GM04503 (cell line): ENCODE measurements at regions not wholly inside any gene's neighbourhood (a gene's known extent, or its start where the extent isn't known, plus 50 kb on each side); places are given as distances from the start of the nearest gene placed in this dataset.
A peak's percentile ranks its signal among the peaks of the same experiment; 100 is the strongest.

Experiments
- DNase-seq: peaks from one replicate; pipeline ENCODE4 v3.0.0-alpha.2; 2012; ENCODE audit warnings: low read depth

DNA sequence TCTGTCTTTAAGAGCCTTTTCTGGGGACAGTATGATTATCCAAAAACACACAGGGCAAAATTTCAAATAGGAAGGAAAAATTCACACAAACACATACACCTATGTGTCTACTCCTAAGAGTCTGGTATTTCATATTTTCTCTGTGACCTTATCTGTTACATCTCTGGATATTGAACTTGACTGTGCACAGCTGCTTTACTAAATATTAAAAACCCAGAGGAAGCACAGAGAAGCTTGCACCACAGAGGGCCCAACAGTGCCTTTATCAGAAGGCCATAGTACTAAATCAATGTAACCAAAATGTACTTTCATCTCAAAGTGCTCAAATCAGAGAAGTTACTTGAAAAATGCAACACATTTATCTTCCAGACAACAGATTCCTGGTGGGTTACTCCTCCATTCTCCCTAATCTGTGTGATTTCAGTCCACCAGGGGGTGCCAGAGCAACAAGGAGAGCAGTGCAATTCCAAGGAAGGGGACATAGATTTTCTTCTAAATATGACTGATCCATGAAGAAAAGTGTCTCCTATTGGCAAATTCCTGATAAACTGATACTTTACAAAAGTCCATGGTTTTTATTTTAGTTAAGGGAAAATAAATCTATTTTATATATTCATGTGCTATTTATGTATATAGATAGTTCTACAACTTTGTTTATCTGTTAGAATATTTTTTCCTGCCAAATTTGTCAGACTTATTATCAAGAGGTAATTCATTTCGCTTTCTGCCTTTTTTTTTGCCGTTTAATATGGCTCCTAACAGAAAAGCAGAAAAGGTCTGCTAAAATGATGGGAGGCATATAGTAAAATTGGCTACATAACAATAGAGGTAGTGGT, 617.6 kb downstream of the LRFN5 start:
- peak; percentile 19 for DNase-seq

DNA sequence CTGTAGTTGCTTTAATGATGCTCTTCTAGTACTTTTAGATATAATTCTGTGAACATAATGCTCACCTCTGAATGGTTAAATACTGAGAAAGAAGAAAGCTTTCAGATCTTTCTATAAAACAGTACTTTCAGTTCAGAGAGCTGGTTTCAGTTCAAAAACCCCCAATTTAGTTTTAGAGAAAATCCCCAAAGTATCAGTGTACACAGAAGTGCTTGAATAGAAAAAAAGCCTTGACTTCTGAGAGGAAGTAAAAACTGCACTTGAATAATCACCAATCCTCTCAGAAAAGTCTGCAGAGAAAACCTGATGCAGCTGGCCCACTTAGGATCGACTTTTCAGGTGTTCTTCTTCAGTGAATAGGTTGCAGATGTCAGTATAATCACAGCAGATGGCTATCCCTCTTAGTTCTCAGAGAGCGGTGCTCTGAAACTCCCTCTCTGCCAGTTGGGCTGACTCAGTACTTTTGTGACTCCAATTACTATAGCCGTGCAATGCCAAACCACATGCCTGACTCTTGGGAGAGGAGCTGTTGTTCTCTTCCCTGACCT, 616.3 kb downstream of the LRFN5 start:
- peak; percentile 59 for DNase-seq

DNA sequence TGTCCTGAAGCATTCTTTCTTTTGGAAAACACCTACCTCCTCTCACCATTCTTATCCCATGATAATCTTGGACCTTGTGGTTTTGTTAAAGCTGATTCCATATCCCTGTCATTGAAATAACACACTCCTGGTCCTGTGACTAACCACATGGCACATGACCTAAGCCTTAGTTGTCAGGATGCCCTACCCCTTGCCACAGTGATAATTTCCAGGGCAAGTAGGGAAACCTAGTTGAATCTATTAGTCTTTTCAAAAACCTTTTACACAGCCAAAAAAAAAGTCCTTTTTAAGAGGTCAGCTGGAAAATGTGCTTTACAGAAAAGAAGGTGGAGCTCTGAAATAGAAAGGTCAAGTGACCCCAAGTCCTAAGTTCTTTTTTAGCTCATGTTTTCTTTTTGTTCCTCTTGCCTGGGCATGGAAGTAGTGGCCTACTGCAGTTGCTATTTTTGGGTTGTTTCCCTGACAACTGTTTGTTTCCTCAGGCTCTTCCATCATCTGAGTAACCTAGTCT, 608.4 kb downstream of the LRFN5 start:
- DNase-seq, result peak; percentile 70

DNA sequence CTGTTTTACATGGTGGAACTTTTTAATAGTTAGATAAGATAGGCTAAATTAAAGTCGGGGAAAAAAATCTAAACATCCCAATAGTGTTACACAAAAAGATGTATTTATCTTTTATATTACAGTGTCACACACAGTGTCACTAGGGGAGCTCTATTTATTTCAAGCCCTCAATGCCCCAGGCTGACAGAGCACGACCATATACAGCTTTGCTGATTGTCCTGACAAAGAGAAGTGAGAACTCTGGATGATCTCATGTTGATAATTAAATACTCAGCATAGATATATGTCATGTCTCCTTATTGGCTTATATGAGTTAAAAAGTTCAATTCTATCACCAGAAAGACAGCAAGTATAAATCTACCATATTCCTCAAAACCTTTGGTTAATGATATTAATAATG, 594.3 kb downstream of the LRFN5 start:
- no peak for DNase-seq

DNA sequence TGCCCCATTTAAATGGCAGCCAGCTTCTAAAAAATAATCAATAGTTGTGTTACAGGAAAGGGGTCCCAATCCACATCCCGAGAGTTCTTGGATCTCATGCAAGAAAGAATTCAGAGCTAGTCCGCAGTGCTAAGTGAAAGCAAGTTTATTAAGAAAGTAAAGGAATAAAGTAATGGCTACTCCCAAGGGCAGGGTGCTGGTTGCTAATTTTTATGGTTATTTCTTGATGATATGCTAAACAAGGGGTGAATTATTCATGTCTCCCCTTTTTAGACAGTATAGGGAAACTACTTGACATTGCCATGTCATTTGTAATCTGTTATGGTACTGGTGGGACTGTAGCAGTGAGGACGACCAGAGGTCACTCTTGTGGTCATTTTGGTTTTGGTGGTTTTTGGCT, 591.3 kb downstream of the LRFN5 start:
- DNase-seq, result no peak

DNA sequence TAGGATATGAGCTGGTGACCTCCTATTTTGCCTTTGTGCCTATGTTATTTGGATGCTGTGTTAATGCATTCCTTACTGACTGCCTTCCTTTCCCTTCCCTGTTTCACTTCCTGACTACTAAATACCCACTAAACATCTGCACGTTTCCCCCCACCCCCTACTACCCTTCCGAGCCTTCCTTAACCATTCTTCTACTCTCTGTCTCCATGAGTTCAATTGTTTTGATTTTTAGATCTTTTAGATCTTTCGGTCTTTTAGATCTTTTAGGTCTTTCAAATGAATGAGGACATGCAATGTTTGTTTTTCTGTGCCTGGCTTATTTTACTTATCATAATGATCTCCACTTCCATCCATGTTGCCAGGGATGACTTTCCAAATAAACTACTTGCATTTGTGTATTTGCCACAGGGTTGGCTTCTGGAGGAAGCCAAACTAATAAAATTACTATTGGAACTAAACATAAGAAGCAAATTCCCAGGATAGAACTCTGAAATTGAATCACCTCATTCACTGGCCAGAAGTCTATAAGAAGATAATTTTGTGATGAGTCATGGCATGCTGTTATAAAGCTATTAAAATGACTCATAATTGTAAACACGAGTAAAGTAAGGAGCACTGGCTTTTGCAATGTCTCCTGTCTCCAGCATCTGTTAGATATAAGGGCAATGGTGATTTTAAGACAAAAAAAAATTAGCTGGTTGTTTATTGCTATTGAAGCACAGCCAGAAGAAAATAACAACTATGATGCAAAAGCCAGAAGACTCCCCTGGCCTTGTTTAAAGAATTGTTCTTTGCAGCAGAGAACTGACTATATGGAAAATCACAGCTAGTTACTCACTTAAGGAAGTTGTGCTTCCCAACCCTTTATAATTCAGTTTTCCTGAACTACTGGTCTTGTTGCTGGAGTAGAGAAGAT, 586.3 kb downstream of the LRFN5 start:
- DNase-seq, result peak; percentile 99

DNA sequence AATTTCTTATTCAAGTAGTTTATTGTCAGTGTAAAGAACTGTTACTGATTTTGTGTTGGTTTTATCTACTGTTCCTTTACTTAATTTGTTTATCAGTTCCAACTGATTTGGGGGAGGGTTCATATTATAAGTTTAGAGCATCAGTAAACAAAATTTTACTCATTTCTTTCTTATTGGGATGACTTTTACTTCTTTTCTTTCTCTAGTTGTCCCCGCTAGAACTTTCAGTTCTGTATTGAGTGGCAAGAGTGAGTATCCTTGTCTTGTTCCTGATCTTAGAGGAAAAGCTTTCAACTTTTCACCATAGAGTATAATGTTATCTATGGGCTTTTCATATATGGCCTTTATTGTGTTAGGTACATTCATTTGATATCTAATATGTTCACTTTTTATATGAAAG, 584.1 kb downstream of the LRFN5 start:
- no peak for DNase-seq

DNA sequence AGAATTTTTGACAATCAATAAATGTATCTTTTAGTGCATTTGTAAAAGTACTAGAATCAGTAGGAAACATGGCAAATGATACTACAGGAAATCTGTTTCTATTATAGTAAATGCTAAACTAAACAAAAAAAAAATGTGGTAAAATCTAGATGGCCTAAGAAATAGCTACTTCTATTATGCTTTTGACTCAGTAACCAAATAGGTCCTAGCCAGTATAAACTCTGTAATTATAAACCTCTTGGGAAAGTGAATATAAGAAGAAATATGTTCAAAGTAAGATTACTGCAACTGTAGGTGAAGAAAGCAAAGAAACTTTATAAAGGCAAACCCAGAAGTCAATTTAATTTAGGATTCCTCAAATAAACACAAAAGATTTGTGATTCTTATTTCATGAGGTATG, 581.2 kb downstream of the LRFN5 start:
- no peak for DNase-seq

DNA sequence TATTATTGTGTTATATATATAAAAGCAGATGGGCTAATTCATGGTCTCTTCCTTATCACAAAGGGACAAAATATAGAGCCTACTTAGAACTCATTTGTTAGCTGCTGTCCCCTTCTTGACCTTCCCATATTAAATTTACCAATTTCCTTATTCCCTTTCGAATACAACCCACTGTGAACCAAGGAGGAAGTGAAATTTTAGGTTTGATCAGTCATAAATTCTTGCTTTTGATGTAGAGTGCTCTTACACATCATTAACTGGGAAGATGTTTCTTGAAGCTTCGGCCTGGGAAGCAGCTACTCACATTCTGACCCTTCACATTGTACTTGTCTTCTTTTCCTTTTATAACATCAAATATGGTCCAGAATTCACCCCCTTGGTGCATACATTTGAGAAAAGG, 579.0 kb downstream of the LRFN5 start:
- DNase-seq, result no peak

DNA sequence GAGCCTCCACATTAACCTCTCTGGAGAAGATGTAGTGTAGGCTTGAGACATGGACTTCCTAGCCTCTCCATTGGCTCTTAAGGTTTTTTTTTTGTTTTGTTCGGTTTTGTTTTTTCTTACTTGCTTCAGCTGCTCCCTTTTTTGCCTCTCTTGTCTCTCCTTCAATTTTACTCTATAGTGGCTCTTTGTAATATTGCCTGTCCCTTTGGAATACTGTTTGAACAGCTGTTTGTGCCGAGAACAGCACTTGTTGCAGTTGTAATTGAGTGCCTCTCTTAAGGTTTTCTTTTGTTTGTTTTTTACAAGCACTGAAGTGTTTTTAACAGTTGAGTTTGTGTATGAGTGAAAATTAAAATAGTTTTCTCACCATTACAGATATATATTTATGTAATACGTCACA, 567.7 kb downstream of the LRFN5 start:
- DNase-seq, result no peak

DNA sequence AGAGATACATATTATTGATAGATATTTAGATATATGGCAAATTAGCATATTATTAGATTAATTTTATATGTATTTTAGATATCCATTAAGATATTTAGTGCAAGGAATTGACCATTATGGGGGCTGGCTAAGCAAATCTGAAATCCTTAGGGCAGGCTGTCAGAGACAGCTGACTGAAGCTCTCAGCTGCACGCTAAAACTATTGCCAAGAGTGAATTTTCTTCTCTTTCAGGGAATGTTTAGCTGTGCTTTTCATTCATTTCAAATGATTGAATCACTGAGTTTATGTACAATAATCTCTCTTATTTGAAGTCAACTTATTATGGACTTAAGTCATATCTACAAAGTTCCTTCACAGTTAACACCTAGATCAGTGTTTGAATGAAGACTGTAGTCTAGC, 566.5 kb downstream of the LRFN5 start:
- DNase-seq, result no peak

DNA sequence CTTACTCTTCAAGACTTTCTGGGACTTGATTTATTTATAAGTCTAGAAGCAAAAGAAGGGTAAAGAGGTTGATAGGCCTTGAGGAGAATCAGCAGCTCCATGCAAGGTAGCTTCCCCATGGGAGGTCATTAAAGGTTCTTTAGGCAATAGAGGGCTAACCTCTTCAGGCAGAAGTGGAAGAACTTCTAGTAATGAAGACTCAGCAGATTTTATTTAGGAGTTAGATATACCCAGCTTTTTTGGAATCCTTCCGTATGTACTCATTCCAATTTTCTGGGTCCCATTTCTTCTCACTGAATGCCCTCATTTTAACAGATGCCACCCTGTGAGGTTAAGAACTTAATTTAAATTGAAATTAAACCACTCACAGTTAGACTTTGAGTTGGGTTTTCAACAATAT, 565.6 kb downstream of the LRFN5 start:
- DNase-seq, result no peak

DNA sequence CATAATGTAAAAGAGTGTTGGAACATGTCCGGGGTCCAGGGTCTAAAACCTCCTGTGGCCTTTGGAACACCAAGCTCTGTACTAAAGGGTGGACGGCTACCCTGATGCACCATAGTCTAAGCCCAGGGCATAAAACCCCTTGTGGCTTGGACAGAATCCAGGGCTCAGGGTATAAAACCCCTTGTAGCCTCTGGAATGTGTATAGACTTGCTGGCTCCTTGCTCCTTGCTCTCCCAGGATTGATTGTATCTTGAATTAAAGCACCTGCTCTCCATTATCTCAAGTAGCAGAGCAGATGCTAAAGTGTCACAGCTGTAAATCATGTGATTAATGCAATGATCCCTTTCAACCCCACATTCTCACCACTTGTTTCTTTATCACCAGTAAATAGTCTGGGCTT, 556.5 kb downstream of the LRFN5 start:
- DNase-seq, result no peak

DNA sequence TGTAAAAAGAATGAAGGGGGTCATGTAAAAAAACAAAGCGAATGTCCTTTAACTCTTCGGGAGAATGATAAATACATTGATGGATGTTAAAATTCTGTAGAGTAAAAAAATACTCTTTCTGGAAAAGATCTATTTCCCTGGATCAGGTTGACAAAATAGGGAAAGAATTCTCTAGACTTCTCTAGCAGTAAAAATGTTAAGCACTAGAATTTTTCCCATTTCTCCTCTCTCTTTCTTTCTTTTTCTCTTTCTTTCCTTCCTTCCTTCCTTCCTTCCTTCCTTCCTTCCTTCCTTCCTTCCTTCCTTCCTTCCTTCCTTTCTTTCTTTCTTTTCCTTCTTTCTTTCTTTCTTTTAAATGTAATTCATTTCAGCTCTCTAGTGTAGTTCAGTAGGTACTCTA, 552.5 kb downstream of the LRFN5 start:
- no peak for DNase-seq

DNA sequence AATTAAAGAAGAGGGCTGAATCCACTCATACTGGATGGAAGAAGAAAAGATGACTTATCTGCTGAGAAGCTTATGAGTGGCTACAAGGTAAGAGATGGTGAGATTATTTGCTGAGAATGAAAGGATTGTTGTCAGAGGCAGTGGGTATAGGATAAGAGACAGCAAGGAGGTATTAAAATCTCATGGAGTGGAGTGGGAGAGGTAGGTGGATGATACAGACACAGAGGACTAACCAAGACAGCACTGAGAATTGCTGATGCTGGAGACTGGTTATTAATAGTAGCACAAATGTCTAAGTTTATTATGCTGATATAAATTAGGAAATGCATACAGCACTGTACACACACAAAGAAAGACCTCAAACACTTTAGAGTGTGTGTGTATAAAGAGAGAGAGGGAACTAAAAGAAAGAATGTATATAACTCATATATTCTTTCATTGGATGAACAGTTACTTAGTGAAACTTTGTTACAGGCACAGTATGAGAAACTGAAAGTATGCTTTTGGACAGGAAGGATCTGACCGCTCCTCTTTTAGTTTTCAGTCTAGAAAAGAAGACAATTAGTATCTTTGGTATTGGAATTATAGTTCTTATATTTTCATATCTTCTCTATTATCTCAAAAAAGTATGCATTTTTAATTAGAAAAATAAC, 543.1 kb downstream of the LRFN5 start:
- DNase-seq, result no peak

DNA sequence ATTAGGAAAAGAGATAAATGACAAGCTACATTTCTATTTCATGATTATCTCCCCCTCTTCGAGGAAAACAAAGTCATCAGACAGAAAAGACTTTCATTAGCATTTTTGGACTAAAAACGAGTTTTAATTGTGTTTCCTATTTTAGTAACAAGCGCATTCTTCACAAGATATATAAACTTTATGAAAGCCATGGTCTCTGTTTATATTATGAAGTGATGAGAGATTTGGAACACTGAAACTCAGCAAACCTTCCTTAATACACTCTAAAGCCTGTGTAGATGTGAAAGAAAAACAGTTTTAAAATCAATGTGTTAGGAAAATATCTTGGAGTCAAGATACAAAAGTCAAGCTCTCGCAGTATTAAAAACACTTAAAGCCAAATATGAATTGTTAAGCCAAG, 539.1 kb downstream of the LRFN5 start:
- no peak for DNase-seq

DNA sequence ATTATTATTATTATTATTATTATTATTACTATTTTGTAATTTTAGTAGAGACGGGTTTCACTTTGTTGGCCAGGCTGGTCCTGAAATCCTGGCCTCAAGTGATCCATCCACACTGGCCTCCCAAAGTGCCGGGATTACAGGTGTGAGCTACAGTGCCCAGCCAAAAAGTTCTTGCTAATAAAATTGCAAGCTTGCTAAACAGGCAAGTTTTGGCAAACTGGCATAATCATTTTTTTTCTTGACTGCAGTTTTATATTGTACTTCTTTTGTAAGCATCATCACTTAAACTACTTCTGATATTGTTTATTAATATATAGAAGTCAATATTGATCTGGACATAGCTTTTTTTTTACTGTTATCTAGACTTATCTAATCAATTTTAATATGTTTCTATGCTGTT, 536.4 kb downstream of the LRFN5 start:
- DNase-seq, result no peak

DNA sequence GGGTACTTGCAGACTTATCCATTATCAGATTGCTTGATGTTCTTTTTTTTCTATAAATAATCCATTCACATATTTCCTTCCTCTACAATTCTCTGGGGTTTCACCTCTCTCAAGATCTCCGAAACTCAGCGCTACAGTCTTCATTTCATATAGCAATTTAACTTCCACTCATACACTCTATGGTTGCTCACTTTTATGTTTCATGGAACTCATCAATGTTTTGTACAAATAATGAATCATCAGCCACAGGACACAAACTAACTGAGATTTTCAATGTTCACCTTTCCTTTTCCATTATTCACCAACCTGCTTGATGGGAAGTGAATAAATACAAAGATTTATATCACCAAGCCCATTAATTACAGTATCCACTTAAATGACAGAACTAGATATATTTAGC, 534.7 kb downstream of the LRFN5 start:
- DNase-seq, result no peak

DNA sequence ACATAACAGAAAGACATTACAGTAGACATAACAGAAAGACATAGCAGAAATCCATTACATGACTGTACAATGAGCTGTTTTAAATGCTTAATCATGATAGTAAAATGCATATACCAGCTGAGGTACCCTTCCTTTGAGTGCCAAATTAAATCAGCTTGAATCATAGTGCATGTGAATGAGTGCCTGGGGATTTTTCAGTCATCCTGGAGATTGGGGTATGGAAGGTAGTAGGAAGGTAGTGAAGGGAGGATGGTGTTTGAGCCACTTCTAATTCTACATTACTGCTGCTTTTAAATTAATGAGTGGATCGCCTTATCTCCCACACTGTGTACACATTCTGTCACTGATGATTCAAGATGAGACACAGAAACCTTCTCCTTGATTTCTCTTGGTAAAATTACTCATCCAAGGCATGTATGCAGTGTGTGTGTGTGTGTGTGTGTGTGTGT, 534.2 kb downstream of the LRFN5 start:
- peak; percentile 21 for DNase-seq

DNA sequence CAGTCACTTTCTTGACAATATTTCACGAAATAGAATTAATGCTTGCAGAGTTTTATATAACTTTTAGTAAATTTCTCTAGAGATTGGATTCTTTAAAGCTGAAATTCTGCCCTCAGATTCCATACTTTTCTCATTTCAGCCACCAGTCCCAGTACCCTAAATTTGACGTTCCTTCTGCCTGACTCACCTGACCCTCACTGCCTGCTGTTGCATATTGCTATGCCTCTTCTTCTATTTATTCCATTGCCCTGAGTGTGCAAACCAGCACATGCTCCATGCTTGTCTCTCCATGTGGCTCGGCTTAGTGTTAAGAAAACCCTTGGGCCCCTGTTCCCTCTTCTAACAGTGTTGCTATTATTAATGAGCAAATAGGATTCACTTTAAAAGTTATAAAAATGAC, 533.3 kb downstream of the LRFN5 start:
- DNase-seq, result no peak

DNA sequence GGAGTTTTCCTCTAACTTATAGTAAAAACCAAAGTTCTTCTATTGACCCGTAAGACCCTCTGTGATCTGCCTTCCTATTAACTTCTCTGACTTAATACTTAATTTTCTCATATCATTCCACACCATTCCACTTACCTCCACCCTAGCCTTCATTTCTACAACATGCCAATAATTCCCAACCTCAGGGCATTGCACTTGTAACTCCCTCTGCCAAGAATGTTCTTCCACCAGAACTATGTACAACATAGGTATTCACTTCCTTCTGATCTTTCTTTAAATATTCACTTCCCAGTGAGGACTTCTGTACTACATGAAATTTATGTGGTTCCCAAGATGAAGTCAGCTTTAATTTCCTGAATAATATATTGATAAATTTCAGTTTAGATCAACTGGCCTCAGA, 531.7 kb downstream of the LRFN5 start:
- DNase-seq, result no peak

DNA sequence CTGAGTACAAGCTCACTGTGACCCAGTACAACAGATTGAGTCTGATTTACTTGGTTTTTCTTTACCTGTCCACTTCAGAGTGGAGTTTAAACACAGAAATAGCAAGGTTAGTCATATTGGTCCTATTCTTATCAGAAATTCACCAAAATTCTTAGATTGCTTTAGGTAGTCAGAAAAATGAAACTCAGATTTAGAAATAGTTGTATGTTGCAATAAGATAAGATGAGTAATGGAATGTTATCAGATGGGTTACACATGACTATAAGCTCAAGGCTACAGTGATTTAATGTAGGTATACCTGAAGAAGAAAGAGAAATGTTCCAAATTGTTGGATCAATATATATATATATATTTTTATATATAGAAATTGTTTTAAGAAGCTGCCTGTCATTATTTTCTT, 524.1 kb downstream of the LRFN5 start:
- DNase-seq, result no peak
